ENCODE measurements at regions not wholly inside any gene's neighbourhood (a gene's known extent, or its start where the extent isn't known, plus 50 kb on each side); places are given as distances from the start of the nearest gene placed in this dataset.
"Not testable (repeated sequence)": the region's sequence is repeated elsewhere in the genome, so short reads cannot be mapped to it uniquely, and the experiment has no call there.

DNA sequence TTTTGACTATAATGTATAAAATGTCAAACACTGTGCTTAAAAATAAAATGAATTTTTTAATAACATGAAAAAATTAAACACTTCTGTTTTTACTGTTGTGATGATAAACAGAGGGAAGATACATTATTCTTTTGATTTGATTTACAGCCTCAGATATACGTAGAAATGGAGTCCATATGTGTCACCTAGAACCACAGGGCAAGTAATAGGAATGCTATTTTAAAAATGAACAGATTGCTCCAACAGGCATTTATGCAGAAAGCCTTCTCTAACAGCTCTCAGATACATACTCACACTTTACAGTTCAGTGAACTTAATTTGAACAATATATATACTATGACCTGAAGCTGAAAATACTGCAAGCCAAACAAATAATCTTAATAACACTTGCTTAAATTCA lies 1551.0 kb downstream of the GRIK2 start:
- no peaks in the 10 kb centered on the region for H3K9me3 ChIP-seq (ENCODE audit: control insufficient read depth in 2 of 2, insufficient read depth in 1 of 2, low read depth in 1 of 2, low read length in 1 of 2)
- no peak overlapping the region for H3K27ac ChIP-seq (ENCODE audit: low read depth in 2 of 2, low read length in 1 of 2)
- H3K36me3 ChIP-seq (ENCODE audit: control insufficient read depth in 2 of 2, insufficient read depth in 2 of 2, low read length in 1 of 2), result no peaks in the 10 kb centered on the region
- no peak overlapping the region for H3K4me3 ChIP-seq (ENCODE audit: low read depth in 1 of 2, low read length in 2 of 2)
- WGBS, 2 donors, result 38 to 47% methylated on average over 1 of the region's 1 CpG
- H3K4me1 ChIP-seq (ENCODE audit: control insufficient read depth in 2 of 2, insufficient read depth in 2 of 2, low read length in 1 of 2), result no peaks in the 10 kb centered on the region
- H3K27me3 ChIP-seq (ENCODE audit: control insufficient read depth in 1 of 2, insufficient read depth in 2 of 2, low read length in 2 of 2), result no peaks in the 10 kb centered on the region

- H3K27ac ChIP-seq (ENCODE audit: low read depth in 2 of 2, low read length in 1 of 2), result no peak overlapping the region
- H3K4me1 ChIP-seq (ENCODE audit: control insufficient read depth in 2 of 2, insufficient read depth in 2 of 2, low read length in 1 of 2), result no peaks in the 10 kb centered on the region
- H3K4me3 ChIP-seq (ENCODE audit: low read depth in 1 of 2, low read length in 2 of 2), result no peak overlapping the region
- no peaks in the 10 kb centered on the region for H3K9me3 ChIP-seq (ENCODE audit: control insufficient read depth in 2 of 2, insufficient read depth in 1 of 2, low read depth in 1 of 2, low read length in 1 of 2)
- H3K36me3 ChIP-seq (ENCODE audit: control insufficient read depth in 2 of 2, insufficient read depth in 2 of 2, low read length in 1 of 2), result no peaks in the 10 kb centered on the region
- no peaks in the 10 kb centered on the region for H3K27me3 ChIP-seq (ENCODE audit: control insufficient read depth in 1 of 2, insufficient read depth in 2 of 2, low read length in 2 of 2)
These were observed 1548.7 kb downstream of the GRIK2 start for GRCh38 chr6:102942206-102942605.

DNA sequence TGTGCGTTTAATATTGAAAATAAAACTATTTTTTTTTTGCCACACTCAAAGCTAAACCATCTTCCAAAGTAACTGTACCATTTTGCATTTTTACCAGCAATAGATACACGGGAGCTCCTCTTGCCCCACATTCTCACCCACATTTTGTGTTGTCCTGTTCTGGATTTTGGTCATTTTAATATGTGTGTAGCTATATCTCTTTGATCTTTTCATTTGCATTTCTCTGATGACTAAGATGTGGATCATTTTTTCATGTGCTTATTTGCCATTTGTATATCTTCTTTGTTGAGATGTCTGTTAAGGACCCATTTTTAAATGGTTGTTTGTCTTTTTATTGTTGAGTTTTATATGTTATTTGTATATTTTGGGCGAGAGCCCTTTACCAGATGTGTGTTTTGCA lies 1543.5 kb downstream of the GRIK2 start:
- no peak overlapping the region for H3K4me3 ChIP-seq (ENCODE audit: low read depth in 1 of 2, low read length in 2 of 2)
- H3K4me1 ChIP-seq (ENCODE audit: control insufficient read depth in 2 of 2, insufficient read depth in 2 of 2, low read length in 1 of 2), result no peaks in the 10 kb centered on the region
- 53 to 62% methylated on average over 3 of the region's 3 CpGs for WGBS, 2 donors
- no peak overlapping the region for H3K27ac ChIP-seq (ENCODE audit: low read depth in 2 of 2, low read length in 1 of 2)
- H3K36me3 ChIP-seq (ENCODE audit: control insufficient read depth in 2 of 2, insufficient read depth in 2 of 2, low read length in 1 of 2), result no peaks in the 10 kb centered on the region
- no peaks in the 10 kb centered on the region for H3K9me3 ChIP-seq (ENCODE audit: control insufficient read depth in 2 of 2, insufficient read depth in 1 of 2, low read depth in 1 of 2, low read length in 1 of 2)
- H3K27me3 ChIP-seq (ENCODE audit: control insufficient read depth in 1 of 2, insufficient read depth in 2 of 2, low read length in 2 of 2), result no peaks in the 10 kb centered on the region

DNA sequence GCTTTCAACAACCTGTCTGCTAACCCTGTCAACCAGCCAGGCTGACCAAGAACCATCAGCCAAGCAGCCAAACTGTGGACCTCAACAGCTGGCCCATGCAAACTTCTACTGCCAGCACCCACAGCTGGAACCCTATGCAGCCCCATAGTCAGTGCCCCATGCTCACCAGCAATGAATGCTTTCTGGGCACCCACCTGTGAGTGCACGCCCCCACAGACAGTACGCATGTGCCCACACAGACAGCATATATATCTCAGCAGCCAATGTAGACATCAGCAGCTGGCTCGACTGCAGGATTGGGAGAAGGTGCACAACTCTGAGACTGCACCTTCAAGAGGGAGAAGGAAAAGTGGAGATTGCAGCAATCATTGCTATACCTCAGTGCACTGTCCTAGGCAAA lies 1534.6 kb downstream of the GRIK2 start:
- H3K9me3 ChIP-seq (ENCODE audit: control insufficient read depth in 2 of 2, insufficient read depth in 1 of 2, low read depth in 1 of 2, low read length in 1 of 2), result no peaks in the 10 kb centered on the region
- 91 to 92% methylated on average over 3 of the region's 3 CpGs for WGBS, 2 donors
- H3K36me3 ChIP-seq (ENCODE audit: control insufficient read depth in 2 of 2, insufficient read depth in 2 of 2, low read length in 1 of 2), result no peaks in the 10 kb centered on the region
- no peaks in the 10 kb centered on the region for H3K4me1 ChIP-seq (ENCODE audit: control insufficient read depth in 2 of 2, insufficient read depth in 2 of 2, low read length in 1 of 2)
- H3K27me3 ChIP-seq (ENCODE audit: control insufficient read depth in 1 of 2, insufficient read depth in 2 of 2, low read length in 2 of 2), result no peaks in the 10 kb centered on the region
- H3K27ac ChIP-seq (ENCODE audit: low read depth in 2 of 2, low read length in 1 of 2), result no peak overlapping the region
- no peak overlapping the region for H3K4me3 ChIP-seq (ENCODE audit: low read depth in 1 of 2, low read length in 2 of 2)

GRCh38 chr6:102918161-102918560 lies 1524.7 kb downstream of the GRIK2 start:
- no peaks in the 10 kb centered on the region for H3K36me3 ChIP-seq (ENCODE audit: control insufficient read depth in 2 of 2, insufficient read depth in 2 of 2, low read length in 1 of 2)
- H3K9me3 ChIP-seq (ENCODE audit: control insufficient read depth in 2 of 2, insufficient read depth in 1 of 2, low read depth in 1 of 2, low read length in 1 of 2), result peaks cover 0 to 4% of the 10 kb centered on the region in 2 donors
- WGBS, 2 donors, result 56 to 59% methylated on average over 6 of the region's 6 CpGs
- H3K27me3 ChIP-seq (ENCODE audit: control insufficient read depth in 1 of 2, insufficient read depth in 2 of 2, low read length in 2 of 2), result no peaks in the 10 kb centered on the region
- H3K4me3 ChIP-seq (ENCODE audit: low read depth in 1 of 2, low read length in 2 of 2), result no peak overlapping the region
- H3K27ac ChIP-seq (ENCODE audit: low read depth in 2 of 2, low read length in 1 of 2), result no peak overlapping the region
- H3K4me1 ChIP-seq (ENCODE audit: control insufficient read depth in 2 of 2, insufficient read depth in 2 of 2, low read length in 1 of 2), result no peaks in the 10 kb centered on the region

DNA sequence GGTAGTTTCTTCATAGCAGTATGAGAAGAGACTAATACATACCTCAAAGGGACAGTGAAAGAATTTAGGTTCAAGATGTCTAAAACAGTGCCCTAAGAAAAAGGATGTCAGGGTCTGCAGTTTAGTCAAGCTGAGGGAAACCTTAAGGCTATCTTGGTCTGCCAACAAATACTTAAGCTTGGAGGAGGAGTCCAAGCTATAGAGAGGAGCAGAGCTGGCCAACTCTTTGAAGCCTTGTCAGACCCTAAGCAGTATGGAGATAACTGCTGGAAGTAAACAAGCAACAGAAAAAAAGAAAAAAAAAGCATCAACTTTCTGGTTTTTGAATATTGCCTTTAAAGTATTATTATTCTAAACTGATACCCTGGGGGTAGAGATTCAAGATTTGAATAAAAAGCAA lies 1518.1 kb downstream of the GRIK2 start:
- H3K36me3 ChIP-seq (ENCODE audit: control insufficient read depth in 2 of 2, insufficient read depth in 2 of 2, low read length in 1 of 2), result no peaks in the 10 kb centered on the region
- no peaks in the 10 kb centered on the region for H3K4me1 ChIP-seq (ENCODE audit: control insufficient read depth in 2 of 2, insufficient read depth in 2 of 2, low read length in 1 of 2)
- no peaks in the 10 kb centered on the region for H3K27me3 ChIP-seq (ENCODE audit: control insufficient read depth in 1 of 2, insufficient read depth in 2 of 2, low read length in 2 of 2)
- H3K4me3 ChIP-seq (ENCODE audit: low read depth in 1 of 2, low read length in 2 of 2), result no peak overlapping the region
- H3K9me3 ChIP-seq (ENCODE audit: control insufficient read depth in 2 of 2, insufficient read depth in 1 of 2, low read depth in 1 of 2, low read length in 1 of 2), result peaks cover 3 to 6% of the 10 kb centered on the region in 2 donors
- no peak overlapping the region for H3K27ac ChIP-seq (ENCODE audit: low read depth in 2 of 2, low read length in 1 of 2)

DNA sequence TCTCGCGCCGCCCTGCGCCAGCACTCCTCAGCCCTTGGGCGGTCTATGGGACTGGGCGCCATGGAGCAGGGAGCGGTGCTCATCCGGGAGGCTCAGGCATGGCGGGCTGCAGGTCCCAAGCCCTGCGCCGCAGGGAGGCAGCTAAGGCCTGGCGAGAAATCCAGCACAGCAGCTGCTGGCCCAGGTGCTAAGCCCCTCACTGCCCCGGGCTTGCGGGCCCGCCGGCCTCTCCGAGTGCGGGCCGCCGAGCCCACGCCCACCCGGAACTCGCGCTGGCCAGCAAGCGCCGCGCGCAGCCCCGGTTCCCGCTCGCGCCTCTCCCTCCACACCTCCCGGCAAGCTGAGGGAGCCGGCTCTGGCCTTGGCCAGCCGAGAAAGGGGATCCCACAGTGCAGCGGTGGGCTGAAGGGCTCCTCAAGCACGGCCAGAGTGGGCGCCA lies 1517.2 kb downstream of the GRIK2 start:
- not testable (repeated sequence) for H3K36me3 ChIP-seq (ENCODE audit: control insufficient read depth in 2 of 2, insufficient read depth in 2 of 2, low read length in 1 of 2); H3K27me3 ChIP-seq (ENCODE audit: control insufficient read depth in 1 of 2, insufficient read depth in 2 of 2, low read length in 2 of 2); H3K9me3 ChIP-seq (ENCODE audit: control insufficient read depth in 2 of 2, insufficient read depth in 1 of 2, low read depth in 1 of 2, low read length in 1 of 2); H3K4me1 ChIP-seq (ENCODE audit: control insufficient read depth in 2 of 2, insufficient read depth in 2 of 2, low read length in 1 of 2); H3K4me3 ChIP-seq (ENCODE audit: low read depth in 1 of 2, low read length in 2 of 2); H3K27ac ChIP-seq (ENCODE audit: low read depth in 2 of 2, low read length in 1 of 2)
- WGBS, 2 donors, result 94 to 96% methylated on average over 38 of the region's 38 CpGs

DNA sequence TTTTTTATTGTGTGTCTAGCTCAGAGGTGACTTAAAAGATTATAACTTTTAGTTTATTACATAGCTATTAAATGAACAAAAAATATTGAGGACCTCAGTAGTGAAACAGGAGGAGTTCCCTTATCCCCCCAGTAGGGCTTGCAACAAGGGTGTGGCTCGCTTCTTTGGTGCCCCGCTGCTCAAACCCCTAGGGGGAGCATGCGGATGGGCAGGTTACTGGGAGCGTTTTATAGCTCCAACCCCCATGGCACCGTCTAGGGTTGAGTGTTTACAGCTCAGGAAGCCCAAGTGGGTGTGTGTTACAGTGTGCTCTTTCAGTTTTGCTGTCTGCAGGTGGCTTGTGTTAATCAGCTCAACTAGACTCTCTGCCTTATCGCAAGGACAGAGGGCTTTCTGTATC lies 1513.7 kb downstream of the GRIK2 start:
- Histone ChIP-seq H3K9me3 (ENCODE audit: control insufficient read depth in 2 of 2, insufficient read depth in 1 of 2, low read depth in 1 of 2, low read length in 1 of 2) (peaks cover 3 to 8% of the 10 kb centered on the region in 2 donors), H3K36me3 (ENCODE audit: control insufficient read depth in 2 of 2, insufficient read depth in 2 of 2, low read length in 1 of 2) (no peaks in the 10 kb centered on the region), H3K27ac (ENCODE audit: low read depth in 2 of 2, low read length in 1 of 2) (no peak overlapping the region), H3K4me1 (ENCODE audit: control insufficient read depth in 2 of 2, insufficient read depth in 2 of 2, low read length in 1 of 2) (no peaks in the 10 kb centered on the region), H3K4me3 (ENCODE audit: low read depth in 1 of 2, low read length in 2 of 2) (no peak overlapping the region), H3K27me3 (ENCODE audit: control insufficient read depth in 1 of 2, insufficient read depth in 2 of 2, low read length in 2 of 2) (no peaks in the 10 kb centered on the region)
- 73% methylated on average over 6 of the region's 6 CpGs for WGBS, 2 donors

GRCh38 chr6:102902471-102902870 lies 1509.0 kb downstream of the GRIK2 start:
- Histone ChIP-seq H3K36me3 (ENCODE audit: control insufficient read depth in 2 of 2, insufficient read depth in 2 of 2, low read length in 1 of 2) (no peaks in the 10 kb centered on the region), H3K4me1 (ENCODE audit: control insufficient read depth in 2 of 2, insufficient read depth in 2 of 2, low read length in 1 of 2) (no peaks in the 10 kb centered on the region), H3K9me3 (ENCODE audit: control insufficient read depth in 2 of 2, insufficient read depth in 1 of 2, low read depth in 1 of 2, low read length in 1 of 2) (peaks cover 2 to 3% of the 10 kb centered on the region in 2 donors), H3K4me3 (ENCODE audit: low read depth in 1 of 2, low read length in 2 of 2) (no peak overlapping the region), H3K27me3 (ENCODE audit: control insufficient read depth in 1 of 2, insufficient read depth in 2 of 2, low read length in 2 of 2) (no peaks in the 10 kb centered on the region), H3K27ac (ENCODE audit: low read depth in 2 of 2, low read length in 1 of 2) (no peak overlapping the region)
- 32 to 47% methylated on average over 1 of the region's 1 CpG for WGBS, 2 donors

- no peaks in the 10 kb centered on the region for H3K36me3 ChIP-seq (ENCODE audit: control insufficient read depth in 2 of 2, insufficient read depth in 2 of 2, low read length in 1 of 2)
- H3K4me1 ChIP-seq (ENCODE audit: control insufficient read depth in 2 of 2, insufficient read depth in 2 of 2, low read length in 1 of 2), result no peaks in the 10 kb centered on the region
- no peaks in the 10 kb centered on the region for H3K27me3 ChIP-seq (ENCODE audit: control insufficient read depth in 1 of 2, insufficient read depth in 2 of 2, low read length in 2 of 2)
- H3K9me3 ChIP-seq (ENCODE audit: control insufficient read depth in 2 of 2, insufficient read depth in 1 of 2, low read depth in 1 of 2, low read length in 1 of 2), result no peaks in the 10 kb centered on the region
- H3K4me3 ChIP-seq (ENCODE audit: low read depth in 1 of 2, low read length in 2 of 2), result no peak overlapping the region
- 31 to 48% methylated on average over 4 of the region's 4 CpGs for WGBS, 2 donors
- H3K27ac ChIP-seq (ENCODE audit: low read depth in 2 of 2, low read length in 1 of 2), result no peak overlapping the region
These were observed 1502.2 kb downstream of the GRIK2 start for GRCh38 chr6:102895683-102896082.
